AG04450 (cell line): ENCODE measurements at regions not wholly inside any gene's neighbourhood (a gene's known extent, or its start where the extent isn't known, plus 50 kb on each side); places are given as distances from the start of the nearest gene placed in this dataset.
"Not testable (repeated sequence)": the region's sequence is repeated elsewhere in the genome, so short reads cannot be mapped to it uniquely, and the experiment has no call there.

Source experiments
- CTCF ChIA-PET: fragments of 300-600, 350-600 bp; formaldehyde crosslinking; extraction: SDS; loops from one replicate; lab custom pipeline; 2022; ENCODE audit warnings: antibody characterized with exemption, inconsistent platforms; lab: Charles Lee
- POLR2A ChIA-PET: fragments of 350-600 bp; formaldehyde crosslinking; extraction: SDS; loops from one replicate; lab custom pipeline; 2021; ENCODE audit warnings: antibody characterized with exemption, inconsistent platforms; lab: Yijun Ruan, JAX
- DNase-seq: peaks from one replicate; pipeline ENCODE4 v3.0.0-alpha.2; 2011; ENCODE audit warnings: low read depth, low spot score
- H3K27ac ChIP-seq: one replicate; pipeline ENCODE4 v1.5.1; 2012; ENCODE audit warnings: low read depth, low read length, control low read depth
- H3K27me3 ChIP-seq: one replicate; pipeline ENCODE4 v1.6.0; 2012; ENCODE audit warnings: low read length; ENCODE audit not compliant: control insufficient read depth, insufficient read depth
- H3K4me3 ChIP-seq: 2 replicates; pipeline ENCODE4 v1.5.1; 2011; ENCODE audit warnings: mild to moderate bottlenecking, low read depth, low read length, control low read depth
- H3K9me3 ChIP-seq: 2 replicates; pipeline ENCODE4 v1.5.1; 2012; ENCODE audit warnings: low read length; ENCODE audit not compliant: control insufficient read depth, insufficient read depth
- CTCF ChIP-seq: IDR thresholded peaks from 2 replicates; pipeline ENCODE4 v1.5.1; 2011; ENCODE audit warnings: low read depth, low read length, control low read depth, inconsistent platforms

GRCh38 chr7:51393003-51393402 is 76.4 kb upstream of the COBL start:
- peaks cover 24% of the 10 kb centered on the region for H3K9me3 ChIP-seq
- H3K4me3 ChIP-seq, CTCF ChIA-PET, POLR2A ChIA-PET, DNase-seq, H3K27ac ChIP-seq, H3K27me3 ChIP-seq: not testable (repeated sequence)

- POLR2A ChIA-PET, H3K27me3 ChIP-seq, H3K4me3 ChIP-seq, DNase-seq, CTCF ChIA-PET, H3K27ac ChIP-seq: not testable (repeated sequence)
- H3K9me3 ChIP-seq = peaks cover 44% of the 10 kb centered on the region
Observed at GRCh38 chr7:51389952-51390351, 73.3 kb upstream of the COBL start.

GRCh38 chr7:51389216-51389812 is 72.7 kb upstream of the COBL start:
- H3K27me3 ChIP-seq, DNase-seq, CTCF ChIA-PET, POLR2A ChIA-PET, H3K4me3 ChIP-seq, H3K27ac ChIP-seq: not testable (repeated sequence)
- peaks cover 48% of the 10 kb centered on the region for H3K9me3 ChIP-seq

- H3K4me3 ChIP-seq, POLR2A ChIA-PET, H3K27ac ChIP-seq, DNase-seq, H3K27me3 ChIP-seq, CTCF ChIA-PET: not testable (repeated sequence)
- peaks cover 50% of the 10 kb centered on the region for H3K9me3 ChIP-seq
Observed at GRCh38 chr7:51388241-51388640, 71.6 kb upstream of the COBL start.

- CTCF ChIA-PET, H3K27me3 ChIP-seq, DNase-seq, H3K27ac ChIP-seq, POLR2A ChIA-PET, H3K4me3 ChIP-seq: not testable (repeated sequence)
- peaks cover 61% of the 10 kb centered on the region for H3K9me3 ChIP-seq
Observed at GRCh38 chr7:51386806-51387568, 70.4 kb upstream of the COBL start.

GRCh38 chr7:51386184-51386583 is 69.6 kb upstream of the COBL start:
- CTCF ChIA-PET, H3K4me3 ChIP-seq, DNase-seq, H3K27me3 ChIP-seq, POLR2A ChIA-PET, H3K27ac ChIP-seq: not testable (repeated sequence)
- H3K9me3 ChIP-seq = peaks cover 56% of the 10 kb centered on the region

- DNase-seq, CTCF ChIA-PET, POLR2A ChIA-PET, H3K27ac ChIP-seq, H3K27me3 ChIP-seq, H3K4me3 ChIP-seq: not testable (repeated sequence)
- peaks cover 34% of the 10 kb centered on the region for H3K9me3 ChIP-seq
Observed at GRCh38 chr7:51382243-51382642, 65.6 kb upstream of the COBL start.

- CTCF ChIA-PET = no interaction called here
- POLR2A ChIA-PET = no interaction called here
- Histone ChIP-seq H3K27me3 (no peaks in the 10 kb centered on the region), H3K4me3 (no peak overlapping the region), H3K9me3 (peaks cover 3% of the 10 kb centered on the region), H3K27ac (no peak overlapping the region)
- no peak for TF ChIP-seq CTCF
- no peak for DNase-seq
Observed at GRCh38 chr7:51376420-51377092, 59.9 kb upstream of the COBL start.
